ENCODE measurements at regions not wholly inside any gene's neighbourhood (a gene's known extent, or its start where the extent isn't known, plus 50 kb on each side); places are given as distances from the start of the nearest gene placed in this dataset.
A peak's percentile ranks its signal among the peaks of the same experiment; 100 is the strongest.
"Not testable (repeated sequence)": the region's sequence is repeated elsewhere in the genome, so short reads cannot be mapped to it uniquely, and the experiment has no call there.

DNA sequence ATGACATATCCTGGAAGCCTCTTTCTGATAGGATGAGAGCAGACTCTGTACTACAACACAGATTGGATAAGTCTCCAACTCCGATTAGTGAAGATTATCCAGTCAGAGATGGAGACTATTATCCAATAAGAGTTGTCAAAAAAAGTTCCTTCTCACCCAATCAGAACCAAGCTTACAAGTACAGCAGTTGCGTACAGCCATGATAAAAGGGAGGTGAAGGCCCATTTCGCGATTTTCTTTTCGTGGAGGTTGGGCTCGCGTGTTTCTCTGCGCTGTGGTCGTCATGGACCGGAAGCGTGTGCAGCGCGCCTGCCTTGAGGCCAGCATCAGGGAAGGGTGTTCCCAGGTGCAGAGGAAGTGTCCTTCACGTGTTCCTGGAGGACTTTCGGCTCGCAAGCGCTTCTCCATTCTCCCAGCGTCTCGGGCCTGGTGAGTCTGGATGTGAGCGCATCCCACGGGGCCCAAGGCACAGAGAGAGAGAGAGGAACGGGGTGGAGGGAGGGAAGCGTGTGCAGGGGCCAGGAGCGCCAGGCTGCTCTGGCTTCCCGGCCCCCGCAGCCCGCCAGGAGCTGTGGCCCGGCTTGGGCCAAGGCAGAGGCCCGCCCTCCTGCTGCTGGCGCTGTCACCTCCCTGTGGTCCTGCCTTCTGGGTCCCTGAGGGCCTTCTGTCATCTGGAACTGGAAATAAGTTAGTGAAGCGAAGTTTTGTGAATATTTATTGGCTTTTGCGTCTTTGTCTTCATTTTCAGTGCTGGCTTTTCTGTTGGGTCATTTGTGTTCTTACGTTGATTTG is 53.9 kb downstream of the CDRT15L2 start:
- Histone ChIP-seq H3K4me3 (peak overlapping the region; percentile 29; the same call in 1 of the 2 replicates), H3K4me2 (ENCODE audit: insufficient read depth, low read length) (peak overlapping the region; percentile 39; the same call in 1 of the 2 replicates), H2AFZ (ENCODE audit: low read depth, low read length) (peak overlapping the region; percentile 80; the same call in 1 of the 2 replicates)
- intact Hi-C loops (cut with micrococcal nuclease); H3K79me2 ChIP-seq (ENCODE audit: control insufficient read depth, insufficient read depth, low read length); H3K9me1 ChIP-seq (ENCODE audit: control insufficient read depth, insufficient read depth, low read length); H3K9me3 ChIP-seq (replicated peaks; ENCODE audit: control insufficient read depth, insufficient read depth, low read depth, low read length); in situ Hi-C loops (cut with MboI); H3K27ac ChIP-seq (ENCODE audit: extremely low read depth, low read depth, low read length); H4K20me1 ChIP-seq (replicated peaks; ENCODE audit: control insufficient read depth, insufficient read depth, low read length); H3K9ac ChIP-seq (ENCODE audit: insufficient read depth in 1 of 2, low read depth in 2 of 2, low read length in 2 of 2); POLR2A ChIA-PET; FAIRE-seq; H3K27me3 ChIP-seq (ENCODE audit: control insufficient read depth in 2 of 2, insufficient read depth in 2 of 2, low read length in 2 of 2); CTCF ChIA-PET (ENCODE audit: low intra/inter-chr PET ratio); H3K36me3 ChIP-seq (ENCODE audit: control insufficient read depth, insufficient read depth, low read length); H3K4me1 ChIP-seq (replicated peaks in 1 of 2; ENCODE audit: control insufficient read depth in 2 of 2, insufficient read depth in 2 of 2, low read length in 2 of 2); TF ChIP-seq MYC (CRISPR knock-in tag; IDR thresholded peaks at IDR 0.05; ENCODE audit: borderline replicate concordance, low read depth); ATF1 (CRISPR knock-in tag; IDR thresholded peaks at IDR 0.05): not testable (repeated sequence)
- DNase-seq (ENCODE audit: extremely low read depth in 1 of 4, low spot score in 3 of 4) (peak in 1 of 4 experiments; percentile 23), ATAC-seq (peak; percentile 81)
- WGBS (ENCODE audit: insufficient coverage, low coverage, missing lambda C conversion rate): 0% methylated on average over 5 of the region's 33 CpGs
- 0 out of 2 replicates have a peak, but pooled peaks have one; percentile 28 for TF ChIP-seq MYC (IDR thresholded peaks at IDR 0.05; ENCODE audit: low read depth, low read length)
- TF ChIP-seq RBFOX2 (IDR thresholded peaks at IDR 0.05; ENCODE audit: low read depth, low read length): peak; percentile 45; the same call in 1 of the 2 replicates
- peak; percentile 44 for TF ChIP-seq POLR2G (IDR thresholded peaks at IDR 0.05; ENCODE audit: low read depth, low read length)
- peak; percentile 37; the same call in 1 of the 2 replicates for TF ChIP-seq POLR2H (tag; IDR thresholded peaks at IDR 0.05; ENCODE audit: low read depth)
- TF ChIP-seq CXXC5 (CRISPR knock-in tag; IDR thresholded peaks at IDR 0.05): peak; percentile 40
- TF ChIP-seq GABPA (tag; conservative IDR thresholded peaks at IDR 0.05; ENCODE audit: low read depth): 0 out of 2 replicates have a peak, but pooled peaks have one; percentile 20
- TF ChIP-seq PHF20 (IDR thresholded peaks at IDR 0.05; ENCODE audit: partially characterized antibody): peak; percentile 50
- 0 out of 2 replicates have a peak, but pooled peaks have one; percentile 22 for TF ChIP-seq ZFX (CRISPR knock-in tag; IDR thresholded peaks at IDR 0.05)
- TF ChIP-seq ATF1 (tag; IDR thresholded peaks at IDR 0.05): peak; percentile 29; the same call in 1 of the 2 replicates
- TSS peak; percentile 86 for BruUV-seq (replicated peaks)

DNA sequence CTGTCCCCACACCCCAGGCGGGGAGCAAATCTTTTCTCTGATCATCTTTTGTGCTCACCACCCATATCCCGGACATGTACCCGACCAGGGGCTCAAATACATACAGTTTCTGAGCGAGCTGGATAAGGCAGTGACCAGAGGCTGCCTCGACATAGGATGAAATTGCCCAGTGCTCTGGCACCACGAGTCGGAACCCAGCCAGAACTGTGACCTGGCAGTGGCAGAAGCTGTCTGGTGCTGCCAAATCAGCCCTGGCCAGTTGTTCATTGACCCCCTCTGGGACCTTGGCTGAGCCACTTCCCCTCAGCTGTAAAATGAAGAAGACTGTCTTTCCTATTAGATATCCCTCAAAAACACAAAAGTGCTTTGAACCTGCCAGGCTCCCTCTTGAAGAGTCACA is 60.6 kb downstream of the CDRT15L2 start:
- H4K20me1 ChIP-seq (replicated peaks; ENCODE audit: control insufficient read depth, insufficient read depth, low read length); POLR2A ChIA-PET; H3K27ac ChIP-seq (ENCODE audit: extremely low read depth, low read depth, low read length); DNase-seq (ENCODE audit: extremely low read depth in 1 of 4, low spot score in 3 of 4); intact Hi-C loops (cut with micrococcal nuclease); H3K4me1 ChIP-seq (replicated peaks in 1 of 2; ENCODE audit: control insufficient read depth in 2 of 2, insufficient read depth in 2 of 2, low read length in 2 of 2); H2AFZ ChIP-seq (ENCODE audit: low read depth, low read length); H3K27me3 ChIP-seq (ENCODE audit: control insufficient read depth in 2 of 2, insufficient read depth in 2 of 2, low read length in 2 of 2); H3K9me1 ChIP-seq (ENCODE audit: control insufficient read depth, insufficient read depth, low read length); BruUV-seq (replicated peaks); H3K4me2 ChIP-seq (ENCODE audit: insufficient read depth, low read length); CTCF ChIA-PET (ENCODE audit: low intra/inter-chr PET ratio); FAIRE-seq; H3K79me2 ChIP-seq (ENCODE audit: control insufficient read depth, insufficient read depth, low read length); ATAC-seq; in situ Hi-C loops (cut with MboI); H3K9me3 ChIP-seq (replicated peaks; ENCODE audit: control insufficient read depth, insufficient read depth, low read depth, low read length); H3K4me3 ChIP-seq; H3K9ac ChIP-seq (ENCODE audit: insufficient read depth in 1 of 2, low read depth in 2 of 2, low read length in 2 of 2); H3K36me3 ChIP-seq (ENCODE audit: control insufficient read depth, insufficient read depth, low read length): not testable (repeated sequence)
- WGBS (ENCODE audit: insufficient coverage, low coverage, missing lambda C conversion rate): 12% methylated on average over 5 of the region's 7 CpGs
